HEK293 (cell line): ENCODE measurements at regions not wholly inside any gene's neighbourhood (a gene's known extent, or its start where the extent isn't known, plus 50 kb on each side); places are given as distances from the start of the nearest gene placed in this dataset.

ENCODE experiments used
- CTCF ChIA-PET: fragments of 350-600 bp; formaldehyde crosslinking; extraction: SDS; loops from one replicate; lab custom pipeline; 2021; ENCODE audit warnings: antibody characterized with exemption; lab: Yijun Ruan, JAX
- POLR2A ChIA-PET: fragments of 300-600 bp; formaldehyde crosslinking; extraction: SDS; loops from one replicate; lab custom pipeline; 2020; ENCODE audit warnings: antibody characterized with exemption, inconsistent platforms; lab: Yijun Ruan, JAX
- H3K27ac ChIP-seq: fragments of 200-500 bp; sonication (Bioruptor generic); 2 replicates; pipeline ENCODE4 v1.5.1; 2014; ENCODE audit warnings: low read depth, low read length, control low read depth, inconsistent platforms; ENCODE audit errors: extremely low read depth
- H3K36me3 ChIP-seq, 2 experiments: fragments of 200-500 bp in 1 of 2; sonication (Bioruptor generic) in 1 of 2; 1 replicate in 1 of 2; 2 replicates in 1 of 2; pipeline ENCODE4 v1.5.1; 2014 to 2017; ENCODE audit warnings: inconsistent platforms in 2 of 2, low read length in 2 of 2; ENCODE audit not compliant: control insufficient read depth in 2 of 2, insufficient read depth in 1 of 2
- H3K4me1 ChIP-seq: fragments of 200-500 bp; sonication (Bioruptor generic); 2 replicates; pipeline ENCODE4 v1.5.1; 2014; ENCODE audit warnings: mild to moderate bottlenecking, low read length, inconsistent platforms; ENCODE audit not compliant: control insufficient read depth, insufficient read depth
- H3K4me3 ChIP-seq: 2 replicates; pipeline ENCODE4 v1.5.1; 2011; ENCODE audit warnings: low read depth, mild to moderate bottlenecking, control low read depth, low read length, moderate library complexity
- H3K9me3 ChIP-seq: fragments of 200-500 bp; sonication (Bioruptor generic); 2 replicates; pipeline ENCODE4 v1.5.1; 2014; ENCODE audit warnings: low read depth, low read length, inconsistent platforms; ENCODE audit not compliant: control insufficient read depth, insufficient read depth
- BCL11B ChIP-seq: fragments of 450-650 bp; formaldehyde crosslinking; IDR thresholded peaks from 2 replicates; pipeline ENCODE4 v1.5.1; 2016; ENCODE audit warnings: low read depth, missing biosample characterization, missing genetic modification characterization
- GLI4 ChIP-seq: fragments of 450-650 bp; formaldehyde crosslinking; IDR thresholded peaks from 2 replicates; pipeline ENCODE4 v1.5.1; 2016; ENCODE audit warnings: missing biosample characterization, missing genetic modification characterization
- HOXC10 ChIP-seq: sonication (generic); formaldehyde crosslinking; IDR thresholded peaks from 2 replicates; pipeline ENCODE4 v1.8.1; 2023; ENCODE audit warnings: mild to moderate bottlenecking, missing genetic modification reagents
- HOXD13 ChIP-seq: sonication (generic); formaldehyde crosslinking; IDR thresholded peaks from 2 replicates; pipeline ENCODE4 v1.8.0; 2022; ENCODE audit warnings: missing genetic modification reagents, borderline replicate concordance
- KLF17 ChIP-seq: fragments of 450-650 bp; formaldehyde crosslinking; IDR thresholded peaks from 2 replicates; pipeline ENCODE4 v1.5.1; 2016; ENCODE audit warnings: missing biosample characterization, missing genetic modification characterization
- KLF9 ChIP-seq: fragments of 450-650 bp; formaldehyde crosslinking; IDR thresholded peaks from 2 replicates; pipeline ENCODE4 v1.5.1; 2016; ENCODE audit warnings: missing biosample characterization, missing genetic modification characterization, low read depth
- OSR2 ChIP-seq: fragments of 450-650 bp; formaldehyde crosslinking; IDR thresholded peaks from 2 replicates; pipeline ENCODE4 v1.5.1; 2016; ENCODE audit warnings: missing biosample characterization, missing genetic modification characterization
- PRDM4 ChIP-seq: fragments of 450-650 bp; formaldehyde crosslinking; IDR thresholded peaks from 2 replicates; pipeline ENCODE4 v1.5.1; 2017; ENCODE audit warnings: missing biosample characterization, missing genetic modification characterization
- REST ChIP-seq: fragments of 450-650 bp; formaldehyde crosslinking; IDR thresholded peaks from 2 replicates; pipeline ENCODE4 v1.5.1; 2016; ENCODE audit warnings: missing biosample characterization, missing genetic modification characterization
- ZBTB10 ChIP-seq: fragments of 450-650 bp; formaldehyde crosslinking; IDR thresholded peaks from 2 replicates; pipeline ENCODE4 v1.5.1; 2016; ENCODE audit warnings: missing biosample characterization, missing genetic modification characterization
- ZFP37 ChIP-seq: fragments of 450-650 bp; formaldehyde crosslinking; IDR thresholded peaks from 2 replicates; pipeline ENCODE4 v1.5.1; 2016; ENCODE audit warnings: missing biosample characterization, missing genetic modification characterization
- ZNF24 ChIP-seq: fragments of 450-650 bp; formaldehyde crosslinking; IDR thresholded peaks from 2 replicates; pipeline ENCODE4 v1.5.1; 2016; ENCODE audit warnings: missing biosample characterization, missing genetic modification characterization
- ZNF292 ChIP-seq: fragments of 450-650 bp; formaldehyde crosslinking; IDR thresholded peaks from 2 replicates; pipeline ENCODE4 v1.5.1; 2016; ENCODE audit warnings: low read depth, missing biosample characterization, missing genetic modification characterization, borderline replicate concordance
- ZNF449 ChIP-seq: fragments of 450-650 bp; formaldehyde crosslinking; IDR thresholded peaks from 2 replicates; pipeline ENCODE4 v1.5.1; 2017; ENCODE audit warnings: missing biosample characterization, mild to moderate bottlenecking, missing genetic modification characterization, moderate library complexity
- ZNF473 ChIP-seq: fragments of 450-650 bp; formaldehyde crosslinking; IDR thresholded peaks from 2 replicates; pipeline ENCODE4 v1.5.1; 2017; ENCODE audit warnings: missing biosample characterization, missing genetic modification characterization
- ZNF560 ChIP-seq: fragments of 450-650 bp; formaldehyde crosslinking; IDR thresholded peaks from 2 replicates; pipeline ENCODE4 v1.5.1; 2017; ENCODE audit warnings: missing biosample characterization, missing genetic modification characterization, borderline replicate concordance
- ZNF600 ChIP-seq: fragments of 450-650 bp; formaldehyde crosslinking; IDR thresholded peaks from 2 replicates; pipeline ENCODE4 v1.5.1; 2016; ENCODE audit warnings: missing biosample characterization, missing genetic modification characterization
- ZNF654 ChIP-seq: fragments of 450-650 bp; formaldehyde crosslinking; IDR thresholded peaks from 2 replicates; pipeline ENCODE4 v1.5.1; 2016; ENCODE audit warnings: low read depth, missing biosample characterization, missing genetic modification characterization
- ZNF776 ChIP-seq: fragments of 450-650 bp; formaldehyde crosslinking; IDR thresholded peaks from 2 replicates; pipeline ENCODE4 v1.5.0; 2017; ENCODE audit warnings: missing biosample characterization, missing genetic modification characterization, borderline replicate concordance

GRCh38 chr14:87840906-87841305, 152.1 kb downstream of the GALC start (continued):
- TF ChIP-seq PRDM4 (no peak), ZNF654 (tag by site-specific recombination) (no peak), ZNF600 (tag by site-specific recombination) (no peak), ZNF449 (tag by site-specific recombination) (no peak), ZNF560 (tag by site-specific recombination) (no peak), KLF17 (no peak), HOXC10 (CRISPR knock-in tag) (no peak), OSR2 (no peak), GLI4 (tag by site-specific recombination) (no peak), HOXD13 (CRISPR knock-in tag) (no peak)

- Histone ChIP-seq H3K9me3 (no peaks in the 10 kb centered on the region), H3K4me1 (no peaks in the 10 kb centered on the region), H3K36me3 (no peaks in the 10 kb centered on the region), H3K27ac (no peak overlapping the region), H3K4me3 (no peak overlapping the region)
- CTCF ChIA-PET, result no interaction called here
- POLR2A ChIA-PET, result no interaction called here
- no peak for TF ChIP-seq ZNF473
- no peak for TF ChIP-seq KLF9
- no peak for TF ChIP-seq REST (tag by site-specific recombination)
- TF ChIP-seq ZNF600 (tag by site-specific recombination), result no peak
- no peak for TF ChIP-seq ZNF292
- no peak for TF ChIP-seq ZNF776
- no peak for TF ChIP-seq BCL11B (tag by site-specific recombination)
- TF ChIP-seq ZBTB10 (tag by site-specific recombination), result no peak
- TF ChIP-seq ZNF24 (tag by site-specific recombination), result no peak
- no peak for TF ChIP-seq ZFP37
Measured at GRCh38 chr14:87838931-87839330, 154.1 kb downstream of the GALC start.
